B cell (primary cell): ENCODE measurements at regions not wholly inside any gene's neighbourhood (a gene's known extent, or its start where the extent isn't known, plus 50 kb on each side); places are given as distances from the start of the nearest gene placed in this dataset.

Experiments
- ATAC-seq: fragments of 200-7000 bp; cut with Tn5 transposase; one replicate; pipeline ENCODE4 v1.10.0; 2021; ENCODE audit warnings: low read depth, mild to moderate bottlenecking, moderate number of reproducible peaks, moderate library complexity
- CTCF ChIA-PET: fragments of 350-600 bp; sonication (Branson Sonifier 250); formaldehyde crosslinking; loops from one replicate; lab custom pipeline; 2021; ENCODE audit warnings: antibody characterized with exemption, inconsistent platforms; lab: Charles Lee
- POLR2A ChIA-PET: fragments of 350-600 bp; sonication (Branson Sonifier 250); formaldehyde crosslinking; loops from one replicate; lab custom pipeline; 2021; ENCODE audit warnings: antibody characterized with exemption; lab: Charles Lee
- DNase-seq: peaks from one replicate; pipeline ENCODE4 v3.0.0; 2013
- H2AFZ ChIP-seq: 2 replicates; pipeline ENCODE4 v1.6.1; 2012; ENCODE audit warnings: mild to moderate bottlenecking, low read depth, low read length; ENCODE audit not compliant: insufficient read depth, poor library complexity, severe bottlenecking
- H3K27ac ChIP-seq, 2 donors: 1 replicate in 1 of 2; 2 replicates in 1 of 2; pipeline ENCODE4 v1.5.1; 2012 to 2013; ENCODE audit warnings: low read length in 2 of 2, mild to moderate bottlenecking in 2 of 2, moderate library complexity in 1 of 2
- H3K27me3 ChIP-seq, 4 experiments: fragments of 200-600 bp in 1 of 4; sonication (generic) in 1 of 4; replicated peaks in 1 of 4; 1 replicate in 2 of 4; 2 replicates in 2 of 4; pipeline versions ENCODE4 v1.6.1 to v1.7.0; 2013 to 2016; ENCODE audit warnings: low read length in 3 of 4, mild to moderate bottlenecking in 2 of 4, mixed read lengths in 1 of 4, moderate library complexity in 1 of 4; ENCODE audit not compliant: insufficient read depth in 4 of 4, control insufficient read depth in 3 of 4; ENCODE audit errors: control extremely low read depth in 1 of 4
- H3K36me3 ChIP-seq, 2 experiments: replicated peaks in 1 of 2; 1 replicate in 1 of 2; 2 replicates in 1 of 2; pipeline versions ENCODE4 v1.6.1 to v1.7.1; 2013; ENCODE audit warnings: low read length in 1 of 2; ENCODE audit not compliant: insufficient read depth in 2 of 2, control insufficient read depth in 1 of 2; ENCODE audit errors: control extremely low read depth in 1 of 2, extremely low read depth in 1 of 2
- H3K4me1 ChIP-seq, 2 donors: fragments of 200-600 bp in 1 of 2; sonication (generic) in 1 of 2; 1 replicate in 1 of 2; 2 replicates in 1 of 2; pipeline versions ENCODE4 v1.5.1 to v1.6.1; 2013 to 2017; ENCODE audit warnings: low read length in 2 of 2; ENCODE audit not compliant: control insufficient read depth in 2 of 2, insufficient read depth in 2 of 2
- H3K4me2 ChIP-seq: replicated peaks from 2 replicates; pipeline ENCODE3; 2012; ENCODE audit warnings: mild to moderate bottlenecking, low read depth, low read length; ENCODE audit not compliant: poor library complexity, severe bottlenecking
- H3K4me3 ChIP-seq, 5 experiments: fragments of 200-600 bp in 1 of 5; sonication (generic) in 1 of 5; 1 replicate in 3 of 5; 2 replicates in 2 of 5; pipeline versions ENCODE4 v1.5.1 to v1.7.0; 2011 to 2016; ENCODE audit warnings: low read length in 4 of 5, mild to moderate bottlenecking in 4 of 5, low read depth in 2 of 5, control low read depth in 1 of 5, moderate library complexity in 1 of 5; ENCODE audit not compliant: insufficient read depth in 1 of 5; ENCODE audit errors: control extremely low read depth in 1 of 5, extremely low read depth in 1 of 5
- H3K79me2 ChIP-seq: fragments of 200-600 bp; sonication (generic); one replicate; pipeline ENCODE4 v1.6.0; 2016; ENCODE audit warnings: low read length; ENCODE audit not compliant: control insufficient read depth, insufficient read depth
- H3K9ac ChIP-seq: fragments of 200-600 bp; sonication (generic); 2 replicates; pipeline ENCODE4 v1.6.1; 2017; ENCODE audit warnings: mild to moderate bottlenecking, low read length, moderate library complexity
- H3K9me3 ChIP-seq, 3 donors: one replicate each; pipeline versions ENCODE4 v1.6.1 to v1.7.1; 2013; ENCODE audit warnings: low read length in 2 of 3; ENCODE audit not compliant: control insufficient read depth in 2 of 3, insufficient read depth in 1 of 3; ENCODE audit errors: control extremely low read depth in 1 of 3
- H4K20me1 ChIP-seq: 2 replicates; pipeline ENCODE4 v1.6.0; 2012; ENCODE audit warnings: mild to moderate bottlenecking, low read length; ENCODE audit not compliant: insufficient read depth, control insufficient read depth, poor library complexity, severe bottlenecking
- H3K27ac Mint-ChIP-seq: one replicate; pipeline ENCODE4 v1.8.0; 2021; ENCODE audit warnings: mixed read lengths
- H3K27me3 Mint-ChIP-seq: one replicate; pipeline ENCODE4 v1.8.0; 2021; ENCODE audit warnings: mixed read lengths
- H3K4me1 Mint-ChIP-seq: one replicate; pipeline ENCODE4 v1.8.0; 2021; ENCODE audit warnings: mixed read lengths
- H3K4me3 Mint-ChIP-seq: one replicate; pipeline ENCODE4 v1.8.0; 2021; ENCODE audit warnings: mixed read lengths
- H3K9me3 Mint-ChIP-seq: one replicate; pipeline ENCODE4 v1.8.0; 2022; ENCODE audit warnings: mixed read lengths; ENCODE audit not compliant: insufficient read depth
- EZH2 ChIP-seq: IDR thresholded peaks from 2 replicates; pipeline ENCODE4 v1.6.1; 2012; ENCODE audit warnings: borderline replicate concordance, low read depth, mild to moderate bottlenecking, moderate library complexity, low read length; ENCODE audit not compliant: insufficient read depth, poor library complexity, severe bottlenecking
- WGBS: methylation state at CpG from one replicate; pipeline ENCODE4 v1.1.5; 2013; ENCODE audit warnings: missing lambda C conversion rate; ENCODE audit not compliant: insufficient coverage; 5-methylcytosine and 5-hydroxymethylcytosine counted together
- intact Hi-C: fragments of 100-400 bp; cut with micrococcal nuclease; formaldehyde crosslinking; loops from one replicate; pipeline ENCODE4 v1.10.0; 2022
- TF ChIP-seq, protein P1 (sequence below): fragments of 200-600 bp; IDR thresholded peaks from one replicate; pipeline ENCODE4 v1.8.0; 2022; ENCODE audit warnings: antibody characterized with exemption, mild to moderate bottlenecking

DNA sequence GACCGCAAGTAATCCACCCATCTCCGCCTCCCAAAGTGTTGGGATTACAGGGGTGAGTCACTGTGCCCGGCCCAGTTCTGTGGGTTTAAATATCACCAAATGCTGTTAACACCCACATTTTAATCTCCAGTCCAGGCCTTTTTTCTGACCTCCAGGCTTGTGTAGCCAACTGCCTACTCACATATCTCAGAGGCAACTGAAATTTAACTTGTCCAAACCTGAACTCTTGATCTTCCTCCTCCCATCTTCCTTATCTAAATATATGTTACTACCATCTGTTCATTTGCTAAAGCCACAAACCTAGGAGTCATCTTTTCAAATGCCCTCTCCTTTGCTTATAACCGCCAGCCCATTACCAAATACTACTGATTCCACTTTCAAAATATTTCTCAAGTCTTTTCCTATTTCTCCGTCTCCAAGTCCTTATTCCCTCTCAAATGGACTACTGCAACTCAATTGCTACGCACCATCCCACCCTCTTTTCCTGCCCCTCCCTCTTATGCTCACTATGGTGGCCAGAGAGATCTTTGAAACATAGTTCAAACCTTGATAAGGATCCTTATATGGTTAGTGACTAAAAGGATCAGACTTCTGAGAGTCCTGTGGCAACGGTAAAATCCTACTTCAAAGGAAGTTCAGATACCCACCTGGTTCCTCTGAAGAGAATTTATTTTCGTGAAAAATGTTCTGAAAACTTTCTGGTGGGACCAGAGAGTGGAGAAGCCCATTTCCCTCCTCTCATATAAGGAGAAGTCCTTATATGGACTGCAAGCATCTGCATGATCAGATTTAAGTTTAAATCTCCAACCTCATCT is 78.5 kb upstream of the CDC42BPA start:
- Histone ChIP-seq H3K27ac (no peak overlapping the region), H3K4me2 (no peak overlapping the region)
- CTCF ChIA-PET, result no interaction called here

DNA sequence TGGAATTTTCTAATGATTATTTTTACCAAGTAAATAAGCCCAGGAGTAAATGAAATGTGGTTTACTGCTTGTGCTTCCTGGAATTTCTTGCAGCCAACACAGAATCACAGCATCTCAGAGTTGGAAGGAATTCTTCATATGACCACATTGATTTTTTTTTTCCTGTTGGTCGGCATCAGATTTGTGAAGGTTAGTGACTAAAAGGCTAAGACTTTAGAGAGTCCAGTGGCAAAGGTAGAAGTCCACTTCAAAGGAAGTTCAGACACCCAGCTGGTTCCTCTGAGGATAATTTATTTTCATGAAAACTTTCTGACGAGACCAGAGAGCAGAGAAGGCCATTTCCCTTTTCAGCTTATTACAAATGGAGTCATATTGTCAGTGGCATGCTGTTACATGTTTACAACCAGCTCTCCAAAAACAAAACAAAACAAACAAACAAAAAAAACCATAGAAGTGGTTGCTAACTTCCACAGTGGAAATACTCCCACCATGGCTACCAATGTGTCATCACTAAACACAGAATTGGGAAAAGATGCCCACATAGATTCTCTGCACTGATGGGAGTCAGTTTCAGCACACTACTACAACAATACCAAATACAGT is 77.2 kb upstream of the CDC42BPA start:
- no peak for ATAC-seq
- Mint-ChIP-seq H3K27me3 (peaks cover 9% of the 10 kb centered on the region), H3K9me3 (no peaks in the 10 kb centered on the region), H3K27ac (no peak overlapping the region), H3K4me1 (no peaks in the 10 kb centered on the region), H3K4me3 (no peak overlapping the region)
- Histone ChIP-seq H3K27me3 (no peaks in the 10 kb centered on the region), H3K36me3 (no peaks in the 10 kb centered on the region), H3K27ac (no peak overlapping the region), H2AFZ (no peak overlapping the region), H3K79me2 (no peaks in the 10 kb centered on the region), H4K20me1 (no peaks in the 10 kb centered on the region), H3K4me1 (no peaks in the 10 kb centered on the region), H3K4me2 (no peak overlapping the region), H3K4me3 (no peak overlapping the region), H3K9ac (no peak overlapping the region), H3K9me3 (no peaks in the 10 kb centered on the region)
- no peak for DNase-seq
- no peak for TF ChIP-seq EZH2
- TF ChIP-seq, protein P1, sequence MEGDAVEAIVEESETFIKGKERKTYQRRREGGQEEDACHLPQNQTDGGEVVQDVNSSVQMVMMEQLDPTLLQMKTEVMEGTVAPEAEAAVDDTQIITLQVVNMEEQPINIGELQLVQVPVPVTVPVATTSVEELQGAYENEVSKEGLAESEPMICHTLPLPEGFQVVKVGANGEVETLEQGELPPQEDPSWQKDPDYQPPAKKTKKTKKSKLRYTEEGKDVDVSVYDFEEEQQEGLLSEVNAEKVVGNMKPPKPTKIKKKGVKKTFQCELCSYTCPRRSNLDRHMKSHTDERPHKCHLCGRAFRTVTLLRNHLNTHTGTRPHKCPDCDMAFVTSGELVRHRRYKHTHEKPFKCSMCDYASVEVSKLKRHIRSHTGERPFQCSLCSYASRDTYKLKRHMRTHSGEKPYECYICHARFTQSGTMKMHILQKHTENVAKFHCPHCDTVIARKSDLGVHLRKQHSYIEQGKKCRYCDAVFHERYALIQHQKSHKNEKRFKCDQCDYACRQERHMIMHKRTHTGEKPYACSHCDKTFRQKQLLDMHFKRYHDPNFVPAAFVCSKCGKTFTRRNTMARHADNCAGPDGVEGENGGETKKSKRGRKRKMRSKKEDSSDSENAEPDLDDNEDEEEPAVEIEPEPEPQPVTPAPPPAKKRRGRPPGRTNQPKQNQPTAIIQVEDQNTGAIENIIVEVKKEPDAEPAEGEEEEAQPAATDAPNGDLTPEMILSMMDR, result no peak
- intact Hi-C loops, result no loop called here
- CTCF ChIA-PET, result no interaction called here
- POLR2A ChIA-PET, result no interaction called here
- no CpG with 5 or more reads among the region's 2 CpGs for WGBS

More for the DNA sequence above, 78.5 kb upstream of the CDC42BPA start:
- Mint-ChIP-seq H3K9me3 (no peaks in the 10 kb centered on the region), H3K27me3 (peaks cover 16% of the 10 kb centered on the region), H3K4me3 (no peak overlapping the region), H3K27ac (no peak overlapping the region), H3K4me1 (no peaks in the 10 kb centered on the region)
- TF ChIP-seq EZH2, result no peak
- TF ChIP-seq, protein P1, result no peak
- POLR2A ChIA-PET, result no interaction called here
- Histone ChIP-seq H3K79me2 (no peaks in the 10 kb centered on the region), H4K20me1 (no peaks in the 10 kb centered on the region), H2AFZ (no peak overlapping the region), H3K9me3 (peaks cover 0 to 7% (median 0%) of the 10 kb centered on the region in 3 donors), H3K27me3 (no peaks in the 10 kb centered on the region), H3K9ac (no peak overlapping the region), H3K4me1 (no peaks in the 10 kb centered on the region), H3K36me3 (no peaks in the 10 kb centered on the region), H3K4me3 (no peak overlapping the region)
- no peak for DNase-seq
- WGBS, result 68% methylated on average over 5 of the region's 8 CpGs
- no peak for ATAC-seq
- intact Hi-C loops, result no loop called here
